Activated T-helper 9 cell treated with anti-CD3 and anti-CD28 coated beads, Interleukin-2, amount 50 U/mL, for 16 hours (primary cell): ENCODE measurements at regions not wholly inside any gene's neighbourhood (a gene's known extent, or its start where the extent isn't known, plus 50 kb on each side); places are given as distances from the start of the nearest gene placed in this dataset.

ENCODE experiments used
- DNase-seq: peaks from one replicate; pipeline ENCODE4 v3.0.0-alpha.2; 2020; ENCODE audit warnings: low read depth

DNA sequence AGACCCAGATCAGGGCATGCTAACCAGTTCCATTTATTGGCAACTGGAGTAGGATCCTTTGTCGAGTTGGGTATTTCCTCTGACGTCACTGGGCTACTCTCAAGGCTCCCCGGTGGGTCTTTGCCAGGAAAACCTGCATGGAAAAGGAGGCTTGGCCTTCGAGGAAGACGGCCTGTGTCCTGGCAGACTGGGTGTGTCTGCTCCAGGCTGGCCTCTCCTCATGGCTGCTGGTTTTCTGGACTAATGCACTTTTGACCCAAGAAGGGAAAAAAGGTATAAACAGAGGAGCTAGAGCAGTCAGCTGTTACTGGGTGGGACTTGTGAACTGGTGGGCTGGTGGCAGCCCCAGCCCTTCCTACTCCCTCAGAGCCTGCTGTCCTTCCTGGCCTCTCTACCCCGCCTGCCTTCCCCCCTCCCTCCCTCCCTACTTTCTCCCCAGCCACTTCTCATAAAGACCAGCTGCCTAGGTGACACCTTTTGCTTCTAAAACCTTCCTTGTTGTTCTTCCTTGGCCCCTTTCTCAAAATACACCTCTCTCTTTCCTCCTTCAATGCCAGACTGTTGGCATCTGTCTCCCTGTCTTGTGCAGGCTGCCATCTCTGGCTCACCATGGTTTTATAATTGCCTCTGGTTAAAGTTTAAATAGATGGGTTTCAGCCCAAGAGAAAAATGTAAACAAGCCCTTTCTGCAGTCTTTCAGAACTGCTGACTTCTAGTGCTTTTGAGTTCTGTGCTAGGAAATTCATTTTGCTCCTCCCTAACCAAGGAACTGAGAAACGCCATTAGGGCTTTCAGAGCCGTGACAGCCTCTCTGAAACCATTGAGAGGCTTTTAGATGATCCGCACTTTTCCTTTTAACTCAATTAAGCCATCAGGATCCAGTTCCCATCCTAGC is 101.8 kb upstream of the MKLN1 start:
- no peak for DNase-seq

- DNase-seq: no peak
Measured at GRCh38 chr7:131226514-131226865, 101.2 kb upstream of the MKLN1 start.

GRCh38 chr7:131231381-131232220 is 96.1 kb upstream of the MKLN1 start:
- peak; percentile 56 for DNase-seq

DNA sequence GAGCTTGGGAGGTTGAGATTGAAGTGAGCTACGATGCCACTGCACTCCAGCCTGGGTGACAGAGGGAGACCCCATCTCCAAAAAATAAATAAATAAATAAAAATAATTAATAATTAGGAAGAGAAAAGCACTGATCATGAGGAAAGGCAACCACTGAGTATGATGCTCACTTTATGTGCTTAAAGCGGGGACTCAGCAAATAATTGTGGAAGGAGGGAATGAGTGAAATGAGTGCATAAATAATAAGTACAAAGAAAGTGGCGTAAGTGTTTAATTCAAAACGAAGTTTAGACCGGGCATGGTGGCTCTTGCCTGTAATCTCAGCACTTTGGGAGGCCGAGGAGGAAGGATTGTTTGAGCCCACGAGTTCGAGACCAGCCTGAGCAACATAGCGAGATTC is 94.9 kb upstream of the MKLN1 start:
- no peak for DNase-seq

GRCh38 chr7:131233193-131233592 is 94.5 kb upstream of the MKLN1 start:
- no peak for DNase-seq

- no peak for DNase-seq
Measured at GRCh38 chr7:131234719-131235488, 92.8 kb upstream of the MKLN1 start.

- peak; percentile 60 for DNase-seq
Measured at GRCh38 chr7:131235489-131236317, 92.0 kb upstream of the MKLN1 start.

GRCh38 chr7:131236318-131236672 is 91.4 kb upstream of the MKLN1 start:
- no peak for DNase-seq

GRCh38 chr7:131238347-131238931 is 89.2 kb upstream of the MKLN1 start:
- DNase-seq: no peak

- DNase-seq: no peak
Measured at GRCh38 chr7:131241386-131241785, 86.3 kb upstream of the MKLN1 start.

DNA sequence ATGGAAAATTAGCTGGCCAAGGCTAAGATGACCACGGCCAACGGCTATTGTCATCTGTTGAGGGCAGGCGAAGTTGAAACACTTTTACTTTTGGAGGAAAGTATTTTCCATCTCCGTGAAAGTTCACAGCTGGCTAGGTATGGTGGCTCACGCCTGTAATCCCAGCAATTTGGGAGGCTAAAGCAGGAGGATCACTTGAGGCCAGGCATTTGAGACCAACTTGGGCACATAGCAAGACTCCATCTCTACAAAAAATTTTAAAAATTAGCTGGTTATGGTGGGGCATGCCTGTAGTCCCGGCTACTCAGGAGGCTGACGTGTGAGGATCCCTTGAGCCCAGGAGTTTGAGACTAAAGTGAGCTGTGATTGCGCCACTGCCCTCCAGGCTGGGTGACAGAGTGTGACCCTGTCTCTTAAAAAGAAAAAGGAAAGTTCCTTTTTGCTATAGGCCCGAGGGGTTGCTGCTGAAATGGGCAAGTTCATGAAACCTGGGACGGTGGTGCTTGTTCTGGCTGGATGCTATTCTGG is 85.5 kb upstream of the MKLN1 start:
- DNase-seq: no peak

- no peak for DNase-seq
Measured at GRCh38 chr7:131244259-131244852, 83.3 kb upstream of the MKLN1 start.

GRCh38 chr7:131249003-131249402 is 78.7 kb upstream of the MKLN1 start:
- DNase-seq: no peak

GRCh38 chr7:131249483-131249882 is 78.2 kb upstream of the MKLN1 start:
- DNase-seq: no peak

GRCh38 chr7:131250331-131250730 is 77.3 kb upstream of the MKLN1 start:
- DNase-seq: no peak

DNA sequence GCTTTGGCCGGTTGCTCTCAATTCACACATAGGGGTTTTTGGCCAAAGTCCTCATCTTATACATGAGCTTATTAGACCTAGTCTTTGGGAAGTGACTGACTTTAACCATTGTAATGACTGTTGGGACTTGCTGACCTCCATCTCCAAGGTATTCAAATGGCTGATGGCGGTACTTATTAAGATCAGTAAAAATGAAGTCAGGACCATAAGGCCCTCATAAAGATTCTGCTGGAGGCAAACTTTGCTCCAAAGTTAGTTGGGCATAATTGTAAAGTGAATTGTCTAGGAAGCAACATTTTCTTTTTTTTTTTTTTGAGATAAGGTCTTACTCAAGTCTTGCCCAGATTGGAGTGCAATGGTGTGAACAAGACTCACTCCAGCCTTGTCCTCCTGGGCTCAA is 76.3 kb upstream of the MKLN1 start:
- DNase-seq: no peak

DNA sequence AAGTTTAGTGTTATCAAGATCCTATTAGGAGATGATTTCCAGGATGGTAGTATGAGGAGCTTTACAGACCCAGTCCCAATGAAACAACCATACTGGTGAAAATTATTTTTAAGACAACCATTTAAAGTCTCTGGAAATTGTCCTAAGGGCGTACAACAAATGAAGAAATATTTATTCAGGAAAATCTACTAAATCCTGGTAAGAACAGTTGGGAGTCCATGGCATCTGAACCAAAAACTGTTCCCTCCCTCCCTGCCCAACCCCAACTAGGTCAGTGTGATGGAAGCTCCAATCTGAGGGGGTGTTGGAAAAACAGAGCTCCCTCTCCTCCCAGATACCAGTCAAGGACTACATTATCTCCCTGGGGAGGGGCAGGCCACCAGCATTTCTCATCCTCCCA is 74.7 kb upstream of the MKLN1 start:
- no peak for DNase-seq

DNA sequence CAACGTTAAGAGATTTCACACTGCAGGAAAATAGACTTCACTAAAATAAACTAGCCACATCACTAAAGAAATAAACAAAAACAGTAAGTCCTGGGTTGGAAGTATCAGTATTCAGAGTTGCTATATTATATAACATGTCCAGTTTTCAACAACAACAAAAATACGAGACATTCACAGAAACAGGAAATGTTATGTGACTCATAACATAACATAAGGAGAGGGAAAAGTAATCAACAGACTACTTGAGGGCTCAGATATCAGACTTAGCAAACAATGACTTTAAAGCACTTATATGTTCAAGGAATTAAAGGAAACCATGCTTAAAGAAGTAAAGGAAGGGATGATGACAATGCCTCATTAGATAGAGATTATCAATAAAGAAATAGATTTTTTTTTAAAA is 73.5 kb upstream of the MKLN1 start:
- no peak for DNase-seq

- DNase-seq: no peak
Measured at GRCh38 chr7:131255242-131255641, 72.4 kb upstream of the MKLN1 start.

GRCh38 chr7:131261476-131261994 is 66.1 kb upstream of the MKLN1 start:
- no peak for DNase-seq
